Activated T-helper 2 cell treated with anti-CD3 and anti-CD28 coated beads, Interferon-gamma antibody, Interleukin-2, Interleukin-4, amounts not matched to agents 10 μg/mL and 5 μg/mL and 100 μg/mL, durations not matched to agents 14 hours and 24 hours and 36 hours (primary cell): ENCODE measurements at regions not wholly inside any gene's neighbourhood (a gene's known extent, or its start where the extent isn't known, plus 50 kb on each side); places are given as distances from the start of the nearest gene placed in this dataset.

Source experiments
- DNase-seq: peaks from one replicate; pipeline ENCODE4 v3.0.0; 2021; ENCODE audit warnings: low spot score
- H3K27ac Mint-ChIP-seq: one replicate; pipeline ENCODE4 v1.8.0; 2021; ENCODE audit warnings: mixed read lengths
- H3K27me3 Mint-ChIP-seq: one replicate; pipeline ENCODE4 v1.8.0; 2021; ENCODE audit warnings: low read depth, mixed read lengths
- H3K36me3 Mint-ChIP-seq: one replicate; pipeline ENCODE4 v1.8.0; 2021; ENCODE audit warnings: low read depth, mixed read lengths
- H3K4me1 Mint-ChIP-seq: one replicate; pipeline ENCODE4 v1.8.0; 2021; ENCODE audit warnings: low read depth, mixed read lengths
- H3K4me3 Mint-ChIP-seq: one replicate; pipeline ENCODE4 v1.8.0; 2021; ENCODE audit warnings: low read depth, mild to moderate bottlenecking, moderate library complexity, mixed read lengths
- H3K9me3 Mint-ChIP-seq: one replicate; pipeline ENCODE4 v1.8.0; 2021; ENCODE audit warnings: mixed read lengths
- intact Hi-C: fragments of 100-400 bp; cut with micrococcal nuclease; formaldehyde crosslinking; loops from one replicate; pipeline ENCODE4 v1.15.1; 2023

GRCh38 chr7:45235905-45236304 is 78.3 kb downstream of the RAMP3 start:
- Mint-ChIP-seq H3K4me1 (peaks cover 3% of the 10 kb centered on the region), H3K4me3 (no peak overlapping the region), H3K27me3 (peaks cover 33% of the 10 kb centered on the region), H3K27ac (no peak overlapping the region), H3K36me3 (no peaks in the 10 kb centered on the region), H3K9me3 (no peaks in the 10 kb centered on the region)
- intact Hi-C loops = no loop called here
- no peak for DNase-seq

DNA sequence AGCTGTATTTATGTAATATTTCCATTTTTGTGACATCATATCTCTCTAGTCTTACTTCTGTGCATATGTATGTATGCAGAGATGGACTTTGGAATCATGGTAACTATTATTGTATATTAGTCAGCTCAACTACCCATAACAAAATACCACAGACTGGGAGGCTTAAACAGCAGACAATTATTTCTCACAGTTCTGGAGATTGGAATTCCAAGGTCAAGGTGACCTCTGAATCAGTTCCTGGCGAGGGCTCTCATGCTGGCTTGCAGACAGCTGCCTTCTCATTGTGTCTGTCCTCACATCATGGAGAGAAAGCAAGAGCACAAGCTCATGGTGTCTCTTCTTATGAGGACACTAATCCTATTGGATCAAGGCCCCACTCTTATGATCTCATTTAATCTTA is 79.1 kb downstream of the RAMP3 start:
- Mint-ChIP-seq H3K4me1 (peaks cover 3% of the 10 kb centered on the region), H3K27ac (no peak overlapping the region), H3K36me3 (no peaks in the 10 kb centered on the region), H3K4me3 (no peak overlapping the region), H3K27me3 (peaks cover 36% of the 10 kb centered on the region), H3K9me3 (no peaks in the 10 kb centered on the region)
- no peak for DNase-seq
- intact Hi-C loops = no loop called here

DNA sequence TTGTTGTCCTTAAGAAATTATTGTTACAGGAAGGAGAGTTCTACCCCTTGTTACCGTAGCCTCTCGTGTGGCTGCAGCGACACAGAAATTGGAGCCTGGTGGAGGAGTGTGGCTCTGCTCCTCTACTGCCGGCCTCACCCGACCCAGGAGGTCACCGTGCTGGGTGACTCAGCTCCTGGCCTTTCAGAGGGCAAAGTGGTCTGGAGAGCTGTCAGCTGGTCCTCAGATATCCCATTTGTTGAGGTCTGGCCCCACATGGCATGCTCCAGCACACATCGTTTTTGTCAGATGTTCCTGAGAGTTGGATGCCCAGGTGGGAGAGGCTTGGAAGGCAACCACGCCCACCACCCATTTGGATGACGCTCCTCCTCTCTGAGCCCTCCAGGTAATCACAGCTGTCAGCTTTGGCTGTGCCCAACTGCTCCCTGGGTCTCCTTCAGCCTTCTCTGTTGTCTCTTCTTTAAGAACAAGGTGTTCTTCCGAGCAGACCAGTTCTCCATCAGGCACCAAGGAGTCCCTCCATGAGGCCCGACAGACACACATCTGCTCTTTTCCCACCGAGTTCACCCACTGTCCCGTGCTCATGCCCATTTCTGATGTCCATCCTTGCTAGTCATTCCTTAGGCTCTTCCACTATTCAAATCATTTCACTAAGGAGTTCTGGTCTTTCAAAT is 80.3 kb downstream of the RAMP3 start:
- no peak overlapping the region for H3K27ac Mint-ChIP-seq
- H3K36me3 Mint-ChIP-seq = no peaks in the 10 kb centered on the region
- H3K4me1 Mint-ChIP-seq = peaks cover 3% of the 10 kb centered on the region
- no peak for DNase-seq
- H3K9me3 Mint-ChIP-seq = no peaks in the 10 kb centered on the region
- H3K27me3 Mint-ChIP-seq = peaks cover 30% of the 10 kb centered on the region
- intact Hi-C loops = no loop called here
- no peak overlapping the region for H3K4me3 Mint-ChIP-seq

DNA sequence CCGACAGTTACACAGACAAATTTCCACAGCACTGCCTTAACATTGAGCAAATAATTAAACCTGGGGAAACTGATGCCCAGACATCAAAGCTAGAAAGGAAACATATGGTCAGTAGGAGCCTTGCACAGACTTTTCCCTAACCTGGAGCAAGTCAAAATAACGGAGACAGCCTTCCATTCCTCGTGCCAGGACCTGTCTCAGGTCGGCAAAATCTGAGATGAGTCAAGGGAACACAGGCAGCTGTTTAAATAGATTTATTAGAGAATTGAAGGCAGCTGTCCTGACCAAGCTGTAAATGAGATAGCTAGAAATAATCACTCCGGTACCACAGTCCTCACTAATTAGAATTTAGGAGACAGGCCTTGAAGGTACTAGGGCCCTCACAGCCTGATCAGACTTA is 81.2 kb downstream of the RAMP3 start:
- DNase-seq = no peak
- no peaks in the 10 kb centered on the region for H3K9me3 Mint-ChIP-seq
- no peak overlapping the region for H3K4me3 Mint-ChIP-seq
- H3K36me3 Mint-ChIP-seq = no peaks in the 10 kb centered on the region
- peaks cover 22% of the 10 kb centered on the region for H3K27me3 Mint-ChIP-seq
- no peaks in the 10 kb centered on the region for H3K4me1 Mint-ChIP-seq
- intact Hi-C loops = no loop called here
- no peak overlapping the region for H3K27ac Mint-ChIP-seq

DNA sequence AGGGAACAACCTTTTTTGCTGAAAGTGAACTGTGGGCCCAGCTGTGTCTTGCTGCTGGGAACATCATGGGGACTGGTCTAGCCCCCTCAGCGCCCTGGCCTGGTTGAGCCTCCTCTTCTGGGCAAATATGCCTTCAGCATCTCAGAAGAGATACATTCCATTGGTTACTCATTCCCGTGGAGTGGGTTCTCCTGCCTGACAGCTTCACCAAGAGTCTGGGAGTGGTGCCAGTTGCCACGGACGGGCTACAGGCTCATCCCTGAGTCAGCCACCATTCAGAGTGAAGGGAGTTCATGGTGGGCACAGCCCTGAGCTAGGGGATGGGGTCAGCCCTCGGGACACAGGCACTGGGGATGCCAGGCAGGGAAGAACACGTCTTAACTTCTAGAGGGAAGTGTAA is 81.9 kb downstream of the RAMP3 start:
- DNase-seq = no peak
- no peaks in the 10 kb centered on the region for H3K9me3 Mint-ChIP-seq
- intact Hi-C loops = no loop called here
- no peak overlapping the region for H3K27ac Mint-ChIP-seq
- H3K4me3 Mint-ChIP-seq = no peak overlapping the region
- no peaks in the 10 kb centered on the region for H3K4me1 Mint-ChIP-seq
- no peaks in the 10 kb centered on the region for H3K36me3 Mint-ChIP-seq
- H3K27me3 Mint-ChIP-seq = peaks cover 18% of the 10 kb centered on the region

GRCh38 chr7:45240273-45240771 is 82.7 kb downstream of the RAMP3 start:
- H3K9me3 Mint-ChIP-seq = no peaks in the 10 kb centered on the region
- intact Hi-C loops = no loop called here
- no peaks in the 10 kb centered on the region for H3K36me3 Mint-ChIP-seq
- H3K27me3 Mint-ChIP-seq = peaks cover 18% of the 10 kb centered on the region
- DNase-seq = no peak
- H3K27ac Mint-ChIP-seq = no peak overlapping the region
- no peaks in the 10 kb centered on the region for H3K4me1 Mint-ChIP-seq
- no peak overlapping the region for H3K4me3 Mint-ChIP-seq

GRCh38 chr7:45240926-45241325 is 83.3 kb downstream of the RAMP3 start:
- no peak overlapping the region for H3K27ac Mint-ChIP-seq
- no peaks in the 10 kb centered on the region for H3K9me3 Mint-ChIP-seq
- no peak for DNase-seq
- H3K27me3 Mint-ChIP-seq = peaks cover 20% of the 10 kb centered on the region
- H3K36me3 Mint-ChIP-seq = no peaks in the 10 kb centered on the region
- no peak overlapping the region for H3K4me3 Mint-ChIP-seq
- no peaks in the 10 kb centered on the region for H3K4me1 Mint-ChIP-seq
- intact Hi-C loops = no loop called here

DNA sequence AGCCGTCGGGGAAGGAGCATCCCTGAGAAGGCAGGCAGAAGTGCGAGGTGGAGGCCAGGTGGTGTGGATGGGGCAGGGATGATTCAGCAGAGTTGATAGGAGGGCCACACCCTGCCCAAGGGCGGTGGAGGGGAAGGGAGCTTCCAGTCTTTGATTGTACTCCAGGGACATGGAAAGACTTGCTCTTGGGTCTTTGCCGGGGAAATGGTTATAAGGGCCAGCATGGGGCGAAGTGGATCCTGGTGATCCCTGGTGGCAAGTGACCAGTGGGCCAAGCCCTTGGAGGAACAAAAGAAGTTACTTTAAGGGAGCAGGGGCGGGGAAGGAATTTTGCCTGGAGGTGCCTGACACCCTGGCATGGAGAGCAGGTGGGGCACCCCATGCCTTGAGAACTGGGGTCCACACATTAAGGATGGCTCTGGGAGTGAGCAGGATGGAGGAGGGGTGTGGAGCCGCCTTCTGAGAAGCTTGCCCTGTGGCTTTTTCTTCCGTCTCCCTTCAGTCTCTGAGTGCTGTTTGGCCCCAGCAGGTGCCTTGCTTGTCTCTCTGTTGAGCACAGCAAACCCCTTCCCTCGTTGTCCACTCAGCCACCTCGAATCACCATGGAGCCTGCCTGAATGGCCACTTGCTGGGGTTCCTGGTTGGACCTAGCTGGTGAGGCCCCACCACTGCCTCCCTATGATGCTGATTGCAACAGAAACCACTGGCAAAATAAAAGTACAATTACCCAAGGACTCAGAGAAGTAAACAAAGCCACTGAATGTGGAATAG is 83.9 kb downstream of the RAMP3 start:
- Mint-ChIP-seq H3K9me3 (no peaks in the 10 kb centered on the region), H3K4me1 (no peaks in the 10 kb centered on the region), H3K36me3 (no peaks in the 10 kb centered on the region), H3K4me3 (no peak overlapping the region), H3K27ac (no peak overlapping the region), H3K27me3 (peaks cover 22% of the 10 kb centered on the region)
- intact Hi-C loops = no loop called here
- no peak for DNase-seq

DNA sequence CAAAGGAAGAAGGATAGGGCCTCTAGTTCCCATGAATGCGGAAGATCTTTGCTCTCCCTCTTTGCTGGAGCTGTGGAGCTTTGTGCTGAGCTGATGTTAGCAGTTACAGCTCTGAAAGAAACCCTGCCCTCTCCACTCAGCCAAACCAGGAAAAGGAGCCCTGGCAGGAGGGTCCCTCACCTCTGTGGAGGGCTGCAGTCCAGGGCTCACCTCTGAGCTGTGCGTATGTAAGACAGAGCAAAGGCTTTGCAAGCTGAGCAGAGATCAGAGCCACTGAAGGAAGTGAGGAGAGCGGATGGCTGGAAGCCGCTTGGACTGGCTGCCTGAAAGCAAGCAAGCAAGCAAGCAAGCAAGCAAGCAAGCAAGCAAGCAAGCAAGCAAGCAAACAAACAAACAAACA is 84.7 kb downstream of the RAMP3 start:
- no peaks in the 10 kb centered on the region for H3K36me3 Mint-ChIP-seq
- H3K9me3 Mint-ChIP-seq = peaks cover 2% of the 10 kb centered on the region
- no peak overlapping the region for H3K27ac Mint-ChIP-seq
- no peaks in the 10 kb centered on the region for H3K4me1 Mint-ChIP-seq
- intact Hi-C loops = no loop called here
- no peak for DNase-seq
- no peak overlapping the region for H3K4me3 Mint-ChIP-seq
- H3K27me3 Mint-ChIP-seq = peaks cover 29% of the 10 kb centered on the region

DNA sequence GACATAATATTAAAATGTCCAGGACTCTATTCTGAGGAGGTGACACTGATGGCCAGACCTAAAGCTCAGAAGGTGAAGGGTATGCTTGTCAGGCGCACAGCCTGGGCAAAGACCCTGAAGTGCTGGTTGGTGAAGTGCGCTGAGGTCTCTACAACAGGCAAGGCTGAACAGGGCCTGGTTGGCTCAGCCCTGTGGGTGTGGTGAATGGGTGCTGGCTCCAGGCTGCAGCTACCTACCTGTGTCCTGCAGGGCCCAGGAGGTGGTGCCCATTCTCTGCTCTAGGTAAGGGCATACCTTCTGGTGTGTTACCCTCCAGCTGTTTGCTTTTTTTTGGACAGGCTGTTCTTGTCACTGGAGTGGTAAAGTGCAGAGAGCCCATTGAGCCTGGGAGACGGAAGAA is 85.1 kb downstream of the RAMP3 start:
- Mint-ChIP-seq H3K4me3 (no peak overlapping the region), H3K4me1 (no peaks in the 10 kb centered on the region), H3K9me3 (peaks cover 4% of the 10 kb centered on the region), H3K27me3 (peaks cover 32% of the 10 kb centered on the region), H3K27ac (no peak overlapping the region), H3K36me3 (no peaks in the 10 kb centered on the region)
- intact Hi-C loops = no loop called here
- DNase-seq = no peak

DNA sequence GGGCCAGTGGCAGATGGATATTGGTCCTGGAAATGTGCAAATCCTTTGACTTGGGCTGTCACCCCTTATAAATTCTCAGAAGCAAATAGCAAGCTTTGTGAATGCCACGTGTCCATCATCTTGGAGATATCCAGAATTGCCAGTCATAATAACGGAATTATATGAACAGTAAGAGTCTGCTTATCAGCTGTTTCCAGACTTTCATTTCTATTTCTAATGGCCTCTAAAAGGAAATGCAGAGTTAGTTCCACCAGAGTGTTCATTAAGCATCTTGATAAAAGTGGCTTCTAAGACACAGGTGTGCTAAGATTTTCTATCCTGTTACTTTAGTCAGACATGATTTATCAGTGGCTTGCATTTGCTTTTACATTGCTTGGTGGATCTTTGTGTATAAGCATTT is 87.4 kb downstream of the RAMP3 start:
- intact Hi-C loops = no loop called here
- H3K27me3 Mint-ChIP-seq = peaks cover 34% of the 10 kb centered on the region
- H3K27ac Mint-ChIP-seq = no peak overlapping the region
- H3K4me1 Mint-ChIP-seq = no peaks in the 10 kb centered on the region
- H3K9me3 Mint-ChIP-seq = peaks cover 4% of the 10 kb centered on the region
- no peak for DNase-seq
- H3K4me3 Mint-ChIP-seq = no peak overlapping the region
- no peaks in the 10 kb centered on the region for H3K36me3 Mint-ChIP-seq

DNA sequence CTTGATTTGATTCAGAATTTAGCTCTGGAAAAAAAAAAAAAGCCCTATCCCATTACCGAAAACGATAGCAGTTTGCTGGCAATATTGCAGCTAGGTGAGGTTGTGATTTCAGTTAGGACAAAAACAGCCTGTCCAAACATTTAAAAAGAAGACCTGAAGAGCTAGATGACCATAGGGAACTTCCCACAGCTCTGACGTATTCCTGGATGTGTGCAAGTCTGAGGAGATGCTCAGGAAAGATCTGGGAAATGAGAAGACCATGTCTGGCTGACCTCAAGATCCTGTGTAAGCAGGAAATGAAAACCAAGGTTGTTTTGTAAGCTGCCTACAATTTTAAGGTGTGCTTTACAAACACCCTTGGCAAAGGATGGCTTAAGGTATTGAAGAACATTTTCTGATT is 88.7 kb downstream of the RAMP3 start:
- no peak for DNase-seq
- intact Hi-C loops = no loop called here
- peaks cover 4% of the 10 kb centered on the region for H3K9me3 Mint-ChIP-seq
- no peak overlapping the region for H3K27ac Mint-ChIP-seq
- no peaks in the 10 kb centered on the region for H3K4me1 Mint-ChIP-seq
- H3K27me3 Mint-ChIP-seq = peaks cover 33% of the 10 kb centered on the region
- no peak overlapping the region for H3K4me3 Mint-ChIP-seq
- H3K36me3 Mint-ChIP-seq = no peaks in the 10 kb centered on the region

GRCh38 chr7:45252248-45252647 is 94.7 kb downstream of the RAMP3 start:
- Mint-ChIP-seq H3K27me3 (peaks cover 23% of the 10 kb centered on the region), H3K9me3 (peaks cover 2% of the 10 kb centered on the region), H3K4me3 (no peak overlapping the region), H3K36me3 (no peaks in the 10 kb centered on the region), H3K27ac (no peak overlapping the region), H3K4me1 (no peaks in the 10 kb centered on the region)
- no peak for DNase-seq
- intact Hi-C loops = no loop called here
